HL-60 (cell line): ENCODE measurements at regions not wholly inside any gene's neighbourhood (a gene's known extent, or its start where the extent isn't known, plus 50 kb on each side); places are given as distances from the start of the nearest gene placed in this dataset.

Source experiments
- DNase-seq, 2 experiments: peaks; one replicate each; pipeline ENCODE4 v3.0.0-alpha.2; 2010 to 2020; ENCODE audit warnings: low read depth in 1 of 2, low spot score in 1 of 2
- H3K27ac ChIP-seq: fragments of 250-450 bp; sonication (Bioruptor Pico); replicated peaks from 2 replicates; pipeline ENCODE4 v1.5.1; 2020; ENCODE audit warnings: mild to moderate bottlenecking, moderate library complexity
- H3K27me3 ChIP-seq: fragments of 250-450 bp; sonication (Bioruptor Pico); 2 replicates; pipeline ENCODE4 v1.5.1; 2021; ENCODE audit warnings: mild to moderate bottlenecking, moderate library complexity; ENCODE audit not compliant: insufficient read depth, poor library complexity, severe bottlenecking
- H3K4me3 ChIP-seq: replicated peaks from 2 replicates; pipeline ENCODE4 v1.5.1; 2011; ENCODE audit warnings: mild to moderate bottlenecking, control low read depth, low read length; ENCODE audit not compliant: insufficient read depth
- GABPA ChIP-seq: IDR thresholded peaks from 2 replicates; pipeline ENCODE4 v1.6.1; 2012; ENCODE audit warnings: low read depth
- POLR2AphosphoS5 ChIP-seq: IDR thresholded peaks from 2 replicates; pipeline ENCODE4 v1.6.1; 2012; ENCODE audit warnings: low read depth
- REST ChIP-seq: IDR thresholded peaks from 2 replicates; pipeline ENCODE4 v1.6.1; 2012; ENCODE audit warnings: low read depth; ENCODE audit not compliant: insufficient replicate concordance
- SPI1 ChIP-seq: IDR thresholded peaks from 2 replicates; pipeline ENCODE4 v1.6.1; 2012; ENCODE audit warnings: low read depth, mild to moderate bottlenecking, borderline replicate concordance
- TF ChIP-seq, protein P1 (sequence below): IDR thresholded peaks from one replicate; pipeline ENCODE4 v1.5.1; 2011; ENCODE audit warnings: low read length, control low read depth, inconsistent platforms; ENCODE audit not compliant: insufficient read depth

- Histone ChIP-seq H3K27ac (no peak overlapping the region), H3K4me3 (no peak overlapping the region), H3K27me3 (no peaks in the 10 kb centered on the region)
- DNase-seq: no peak
- TF ChIP-seq GABPA: no peak
- TF ChIP-seq, protein P1, sequence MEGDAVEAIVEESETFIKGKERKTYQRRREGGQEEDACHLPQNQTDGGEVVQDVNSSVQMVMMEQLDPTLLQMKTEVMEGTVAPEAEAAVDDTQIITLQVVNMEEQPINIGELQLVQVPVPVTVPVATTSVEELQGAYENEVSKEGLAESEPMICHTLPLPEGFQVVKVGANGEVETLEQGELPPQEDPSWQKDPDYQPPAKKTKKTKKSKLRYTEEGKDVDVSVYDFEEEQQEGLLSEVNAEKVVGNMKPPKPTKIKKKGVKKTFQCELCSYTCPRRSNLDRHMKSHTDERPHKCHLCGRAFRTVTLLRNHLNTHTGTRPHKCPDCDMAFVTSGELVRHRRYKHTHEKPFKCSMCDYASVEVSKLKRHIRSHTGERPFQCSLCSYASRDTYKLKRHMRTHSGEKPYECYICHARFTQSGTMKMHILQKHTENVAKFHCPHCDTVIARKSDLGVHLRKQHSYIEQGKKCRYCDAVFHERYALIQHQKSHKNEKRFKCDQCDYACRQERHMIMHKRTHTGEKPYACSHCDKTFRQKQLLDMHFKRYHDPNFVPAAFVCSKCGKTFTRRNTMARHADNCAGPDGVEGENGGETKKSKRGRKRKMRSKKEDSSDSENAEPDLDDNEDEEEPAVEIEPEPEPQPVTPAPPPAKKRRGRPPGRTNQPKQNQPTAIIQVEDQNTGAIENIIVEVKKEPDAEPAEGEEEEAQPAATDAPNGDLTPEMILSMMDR: no peak
- no peak for TF ChIP-seq POLR2AphosphoS5
- TF ChIP-seq REST: no peak
- no peak for TF ChIP-seq SPI1
Measured at GRCh38 chr13:99829593-99830239, 141.9 kb downstream of the ZIC5 start.

- no peak for TF ChIP-seq GABPA
- no peak for TF ChIP-seq POLR2AphosphoS5
- TF ChIP-seq, protein P1: no peak
- TF ChIP-seq SPI1: no peak
- TF ChIP-seq REST: no peak
- Histone ChIP-seq H3K27ac (no peak overlapping the region), H3K4me3 (no peak overlapping the region), H3K27me3 (no peaks in the 10 kb centered on the region)
- no peak for DNase-seq
Measured at GRCh38 chr13:99829161-99829560, 142.4 kb downstream of the ZIC5 start.

- no peak overlapping the region for H3K27ac ChIP-seq
- H3K27me3 ChIP-seq: no peaks in the 10 kb centered on the region
- no peak for DNase-seq
- no peak overlapping the region for H3K4me3 ChIP-seq
- TF ChIP-seq REST: no peak
- TF ChIP-seq GABPA: no peak
- TF ChIP-seq, protein P1: no peak
- no peak for TF ChIP-seq SPI1
Measured at GRCh38 chr13:99828735-99829134, 142.8 kb downstream of the ZIC5 start.
